ENCODE measurements at regions not wholly inside any gene's neighbourhood (a gene's known extent, or its start where the extent isn't known, plus 50 kb on each side); places are given as distances from the start of the nearest gene placed in this dataset.

DNA sequence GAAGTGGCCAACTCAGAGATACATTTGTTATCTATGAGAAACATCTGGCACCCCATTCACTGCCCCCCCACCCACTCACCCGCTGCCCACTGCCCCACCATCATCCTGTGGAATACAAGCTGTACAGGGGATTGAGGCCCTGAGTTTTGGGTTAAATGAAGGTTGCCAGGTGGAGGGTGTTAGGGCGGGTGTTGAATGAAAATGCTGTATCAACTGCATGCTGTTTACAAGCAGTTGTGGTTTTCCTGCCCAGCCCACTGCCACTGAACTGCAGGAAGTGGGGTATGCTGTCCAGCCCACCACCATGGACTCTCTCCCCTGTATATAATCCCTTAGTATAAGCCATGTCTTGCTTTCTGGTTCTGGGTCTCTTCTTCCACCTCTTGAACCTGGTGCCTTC lies 481.9 kb downstream of the METTL4 start:
- no peak overlapping the region for H3K4me3 ChIP-seq
- no peak for TF ChIP-seq CTCF (IDR thresholded peaks at IDR 0.05)
- H3K27ac ChIP-seq, result no peak overlapping the region
- DNase-seq (ENCODE audit: low spot score), result no peak

DNA sequence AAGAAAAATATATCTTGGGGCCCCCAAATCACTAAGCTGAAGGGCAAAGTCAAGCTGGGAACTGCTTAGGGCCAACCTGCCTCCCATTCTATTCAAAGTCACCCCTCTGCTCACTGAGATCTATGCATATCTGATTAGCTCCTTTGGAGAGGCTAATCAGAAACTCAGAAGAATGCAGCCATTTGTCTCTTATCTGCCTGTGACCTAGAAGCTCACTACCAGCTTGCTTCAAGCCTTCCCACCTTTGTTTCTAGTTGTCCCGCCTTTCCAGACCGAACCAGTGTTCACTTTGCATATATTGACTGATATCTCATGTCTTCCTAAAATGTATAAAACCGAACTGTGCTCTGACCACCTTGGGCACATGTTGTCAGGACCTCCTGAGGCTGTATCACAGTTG lies 479.4 kb downstream of the METTL4 start:
- no peak for TF ChIP-seq CTCF (IDR thresholded peaks at IDR 0.05)
- no peak for DNase-seq (ENCODE audit: low spot score)
- Histone ChIP-seq H3K27ac (no peak overlapping the region), H3K4me3 (no peak overlapping the region)

GRCh38 chr18:2096551-2096950 lies 474.8 kb downstream of the METTL4 start:
- no peak for DNase-seq (ENCODE audit: low spot score)
- TF ChIP-seq CTCF (IDR thresholded peaks at IDR 0.05), result no peak

GRCh38 chr18:2100694-2101213 lies 470.6 kb downstream of the METTL4 start:
- TF ChIP-seq CTCF (IDR thresholded peaks at IDR 0.05), result no peak

More at GRCh38 chr18:2096551-2096950, 474.8 kb downstream of the METTL4 start:
- Histone ChIP-seq H3K4me3 (no peak overlapping the region), H3K27ac (no peak overlapping the region)

GRCh38 chr18:2102022-2102421 lies 469.3 kb downstream of the METTL4 start:
- no peak for DNase-seq (ENCODE audit: low spot score)
- Histone ChIP-seq H3K4me3 (no peak overlapping the region), H3K27ac (no peak overlapping the region)
- TF ChIP-seq CTCF (IDR thresholded peaks at IDR 0.05), result no peak

More at GRCh38 chr18:2100694-2101213, 470.6 kb downstream of the METTL4 start:
- no peak overlapping the region for H3K27ac ChIP-seq
- no peak overlapping the region for H3K4me3 ChIP-seq
- no peak for DNase-seq (ENCODE audit: low spot score)

DNA sequence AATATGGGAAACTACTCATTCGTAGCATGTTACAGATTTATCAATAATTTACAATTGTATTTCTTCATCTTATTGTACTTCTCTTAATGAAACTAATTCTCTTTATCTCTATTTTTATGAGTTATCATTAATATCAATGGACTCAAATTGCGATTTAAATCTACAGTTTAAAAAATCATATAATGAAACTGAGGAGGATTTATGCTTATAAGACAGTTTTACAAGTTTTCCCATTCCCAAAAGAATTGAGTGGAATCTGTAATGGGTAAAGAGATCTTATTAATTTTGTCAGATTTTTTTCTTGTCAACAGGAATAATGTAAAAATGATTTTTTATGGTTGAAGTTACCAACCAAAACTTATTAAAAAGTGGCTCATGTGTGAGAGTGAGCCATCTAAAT lies 468.0 kb downstream of the METTL4 start:
- Histone ChIP-seq H3K4me3 (no peak overlapping the region), H3K27ac (no peak overlapping the region)
- no peak for DNase-seq (ENCODE audit: low spot score)
- no peak for TF ChIP-seq CTCF (IDR thresholded peaks at IDR 0.05)

- no peak overlapping the region for H3K4me3 ChIP-seq
- no peak for DNase-seq (ENCODE audit: low spot score)
- no peak overlapping the region for H3K27ac ChIP-seq
- TF ChIP-seq CTCF (IDR thresholded peaks at IDR 0.05), result no peak
Measured at GRCh38 chr18:2104620-2105462, 466.5 kb downstream of the METTL4 start.
